SU-DHL-6 (cell line): ENCODE measurements at regions not wholly inside any gene's neighbourhood (a gene's known extent, or its start where the extent isn't known, plus 50 kb on each side); places are given as distances from the start of the nearest gene placed in this dataset.

Experiments
- CTCF ChIP-seq: fragments of 200-600 bp; sonication (generic); IDR thresholded peaks from one replicate; pipeline ENCODE4 v1.5.1; 2017; ENCODE audit warnings: antibody characterized with exemption, mild to moderate bottlenecking, low read length, moderate library complexity; ENCODE audit not compliant: insufficient read depth, poor library complexity, severe bottlenecking
- EZH2phosphoT487 ChIP-seq: fragments of 200-600 bp; sonication (generic), shearing (Covaris generic); conservative IDR thresholded peaks from 2 replicates; pipeline ENCODE4 v1.6.1; 2018; ENCODE audit warnings: mild to moderate bottlenecking, antibody characterized with exemption, low read length, moderate library complexity, mixed read lengths

DNA sequence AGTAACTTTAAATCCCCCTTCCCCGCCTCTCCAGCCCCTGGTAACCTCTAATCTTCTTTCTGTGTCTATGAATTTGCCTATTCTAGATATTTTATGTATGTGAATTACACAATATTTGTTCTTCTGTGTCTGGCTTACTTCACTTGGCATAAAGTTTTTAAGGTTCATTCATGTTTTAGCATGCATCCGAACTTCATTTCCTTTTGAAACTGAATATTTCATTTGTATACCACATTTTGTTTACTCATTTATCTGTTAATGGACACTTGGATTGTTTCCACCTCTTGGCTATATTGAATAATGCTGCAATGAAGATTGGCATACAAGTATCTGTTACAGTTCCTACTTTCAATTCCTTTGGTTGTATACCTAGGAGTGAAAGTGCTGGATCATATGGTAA lies 205.3 kb downstream of the TM2D1 start:
- TF ChIP-seq CTCF, result no peak
- no peak for TF ChIP-seq EZH2phosphoT487
